Gastrocnemius medialis (tissue), 4 donors: ENCODE measurements at regions not wholly inside any gene's neighbourhood (a gene's known extent, or its start where the extent isn't known, plus 50 kb on each side); places are given as distances from the start of the nearest gene placed in this dataset.

Experiments used
- POLR2A ChIP-seq, 2 donors: fragments of 450-650 bp; IDR thresholded peaks; one replicate each; pipeline ENCODE4 v1.6.1; 2017; ENCODE audit warnings: antibody characterized with exemption in 2 of 2, mild to moderate bottlenecking in 2 of 2, moderate library complexity in 2 of 2
- TF ChIP-seq, protein P1 (sequence below), 5 experiments: fragments of 450-650 bp in 3 of 5; fragments of 200-600 bp in 2 of 5; sonication (generic) in 2 of 5; IDR thresholded peaks in 4 of 5; conservative IDR thresholded peaks in 1 of 5; 1 replicate in 4 of 5; 2 replicates in 1 of 5; pipeline ENCODE4 v1.5.1; 2016 to 2019; ENCODE audit warnings: antibody characterized with exemption in 5 of 5, mild to moderate bottlenecking in 3 of 5, moderate library complexity in 3 of 5

DNA sequence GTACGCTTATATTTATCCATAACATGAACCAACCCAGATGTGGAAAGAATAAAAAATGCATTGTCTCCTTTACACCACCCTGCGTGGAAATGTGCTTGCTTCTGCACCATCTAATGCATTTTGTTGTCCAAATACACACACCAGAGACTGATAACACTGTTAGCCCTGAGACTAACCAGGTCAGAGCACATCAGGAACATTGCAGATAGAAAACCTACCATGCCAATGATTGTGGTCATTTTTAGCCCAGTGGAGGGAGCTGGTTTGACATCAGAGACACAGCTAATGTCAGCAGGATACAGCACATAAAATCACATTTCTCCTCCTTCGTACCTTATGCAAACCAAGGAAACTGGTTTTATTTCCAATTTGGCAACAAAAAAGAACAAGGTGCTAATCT, 528.7 kb downstream of the DOK5 start:
- TF ChIP-seq, protein P1, sequence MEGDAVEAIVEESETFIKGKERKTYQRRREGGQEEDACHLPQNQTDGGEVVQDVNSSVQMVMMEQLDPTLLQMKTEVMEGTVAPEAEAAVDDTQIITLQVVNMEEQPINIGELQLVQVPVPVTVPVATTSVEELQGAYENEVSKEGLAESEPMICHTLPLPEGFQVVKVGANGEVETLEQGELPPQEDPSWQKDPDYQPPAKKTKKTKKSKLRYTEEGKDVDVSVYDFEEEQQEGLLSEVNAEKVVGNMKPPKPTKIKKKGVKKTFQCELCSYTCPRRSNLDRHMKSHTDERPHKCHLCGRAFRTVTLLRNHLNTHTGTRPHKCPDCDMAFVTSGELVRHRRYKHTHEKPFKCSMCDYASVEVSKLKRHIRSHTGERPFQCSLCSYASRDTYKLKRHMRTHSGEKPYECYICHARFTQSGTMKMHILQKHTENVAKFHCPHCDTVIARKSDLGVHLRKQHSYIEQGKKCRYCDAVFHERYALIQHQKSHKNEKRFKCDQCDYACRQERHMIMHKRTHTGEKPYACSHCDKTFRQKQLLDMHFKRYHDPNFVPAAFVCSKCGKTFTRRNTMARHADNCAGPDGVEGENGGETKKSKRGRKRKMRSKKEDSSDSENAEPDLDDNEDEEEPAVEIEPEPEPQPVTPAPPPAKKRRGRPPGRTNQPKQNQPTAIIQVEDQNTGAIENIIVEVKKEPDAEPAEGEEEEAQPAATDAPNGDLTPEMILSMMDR (IDR thresholded peaks at IDR 0.05 in 4 of 5, conservative IDR thresholded peaks at IDR 0.05 in 1 of 5) = no peak
- no peak for TF ChIP-seq POLR2A (IDR thresholded peaks at IDR 0.05)
